CD4-positive, alpha-beta T cell treated with Interleukin-17A for 1 hour (primary cell): ENCODE measurements at regions not wholly inside any gene's neighbourhood (a gene's known extent, or its start where the extent isn't known, plus 50 kb on each side); places are given as distances from the start of the nearest gene placed in this dataset.

Experiments
- DNase-seq: peaks from one replicate; pipeline ENCODE4 v3.0.0-alpha.2; 2020

- no peak for DNase-seq
Measured at GRCh38 chr18:76113101-76113500, 381.9 kb downstream of the ZNF516 start.

GRCh38 chr18:76102626-76103025 is 392.4 kb downstream of the ZNF516 start:
- no peak for DNase-seq

- no peak for DNase-seq
Measured at GRCh38 chr18:76102156-76102555, 392.9 kb downstream of the ZNF516 start.

- DNase-seq: no peak
Measured at GRCh38 chr18:76099931-76100457, 395.0 kb downstream of the ZNF516 start.

- no peak for DNase-seq
Measured at GRCh38 chr18:76098674-76099411, 396.2 kb downstream of the ZNF516 start.

GRCh38 chr18:76081536-76081935 is 413.5 kb downstream of the ZNF516 start:
- DNase-seq: no peak

- DNase-seq: no peak
Measured at GRCh38 chr18:76080430-76080829, 414.6 kb downstream of the ZNF516 start.

GRCh38 chr18:76075777-76076176 is 419.3 kb downstream of the ZNF516 start:
- no peak for DNase-seq

- DNase-seq: no peak
Measured at GRCh38 chr18:76064998-76065397, 430.0 kb downstream of the ZNF516 start.

- no peak for DNase-seq
Measured at GRCh38 chr18:76058146-76058545, 436.9 kb downstream of the ZNF516 start.

GRCh38 chr18:76057386-76057785 is 437.7 kb downstream of the ZNF516 start:
- no peak for DNase-seq

GRCh38 chr18:76056471-76057110 is 438.5 kb downstream of the ZNF516 start:
- DNase-seq: no peak

GRCh38 chr18:76055578-76055977 is 439.5 kb downstream of the ZNF516 start:
- no peak for DNase-seq

GRCh38 chr18:76055025-76055424 is 440.0 kb downstream of the ZNF516 start:
- DNase-seq: no peak

- DNase-seq: no peak
Measured at GRCh38 chr18:76054156-76054555, 440.9 kb downstream of the ZNF516 start.

- DNase-seq: no peak
Measured at GRCh38 chr18:76053551-76053950, 441.5 kb downstream of the ZNF516 start.

GRCh38 chr18:76052227-76052595 is 442.8 kb downstream of the ZNF516 start:
- no peak for DNase-seq

GRCh38 chr18:76051396-76052226 is 443.4 kb downstream of the ZNF516 start:
- DNase-seq: no peak

GRCh38 chr18:76046221-76046620 is 448.8 kb downstream of the ZNF516 start:
- no peak for DNase-seq

GRCh38 chr18:76042511-76042910 is 452.5 kb downstream of the ZNF516 start:
- no peak for DNase-seq

GRCh38 chr18:76018210-76018609 is 476.8 kb downstream of the ZNF516 start:
- DNase-seq: no peak

GRCh38 chr18:76013057-76013456 is 482.0 kb downstream of the ZNF516 start:
- no peak for DNase-seq

- no peak for DNase-seq
Measured at GRCh38 chr18:76005632-76006208, 489.3 kb downstream of the ZNF516 start.
